ENCODE measurements at regions not wholly inside any gene's neighbourhood (a gene's known extent, or its start where the extent isn't known, plus 50 kb on each side); places are given as distances from the start of the nearest gene placed in this dataset.

DNA sequence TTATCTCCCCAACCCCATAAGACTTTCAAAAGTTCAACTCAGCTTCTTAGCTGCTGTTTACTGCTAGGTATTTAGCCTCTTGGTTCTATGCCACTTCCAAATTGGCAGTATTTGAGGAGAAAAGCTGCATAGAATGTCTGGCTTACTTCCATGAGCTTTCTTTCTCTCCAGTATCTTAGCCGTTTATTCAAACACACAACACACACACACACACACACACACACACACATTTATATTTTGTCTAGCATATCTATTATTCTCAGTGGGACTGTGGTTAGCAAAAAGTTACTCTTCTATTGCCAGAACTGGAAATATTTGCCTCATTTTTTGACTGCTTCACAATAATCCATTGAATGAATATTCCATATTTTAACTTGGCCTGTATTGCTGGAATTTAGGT is 634.2 kb upstream of the IMPG1 start:
- TF ChIP-seq, protein P1, sequence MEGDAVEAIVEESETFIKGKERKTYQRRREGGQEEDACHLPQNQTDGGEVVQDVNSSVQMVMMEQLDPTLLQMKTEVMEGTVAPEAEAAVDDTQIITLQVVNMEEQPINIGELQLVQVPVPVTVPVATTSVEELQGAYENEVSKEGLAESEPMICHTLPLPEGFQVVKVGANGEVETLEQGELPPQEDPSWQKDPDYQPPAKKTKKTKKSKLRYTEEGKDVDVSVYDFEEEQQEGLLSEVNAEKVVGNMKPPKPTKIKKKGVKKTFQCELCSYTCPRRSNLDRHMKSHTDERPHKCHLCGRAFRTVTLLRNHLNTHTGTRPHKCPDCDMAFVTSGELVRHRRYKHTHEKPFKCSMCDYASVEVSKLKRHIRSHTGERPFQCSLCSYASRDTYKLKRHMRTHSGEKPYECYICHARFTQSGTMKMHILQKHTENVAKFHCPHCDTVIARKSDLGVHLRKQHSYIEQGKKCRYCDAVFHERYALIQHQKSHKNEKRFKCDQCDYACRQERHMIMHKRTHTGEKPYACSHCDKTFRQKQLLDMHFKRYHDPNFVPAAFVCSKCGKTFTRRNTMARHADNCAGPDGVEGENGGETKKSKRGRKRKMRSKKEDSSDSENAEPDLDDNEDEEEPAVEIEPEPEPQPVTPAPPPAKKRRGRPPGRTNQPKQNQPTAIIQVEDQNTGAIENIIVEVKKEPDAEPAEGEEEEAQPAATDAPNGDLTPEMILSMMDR (IDR thresholded peaks at IDR 0.05; ENCODE audit: poor library complexity), result no peak
- TF ChIP-seq EZH2 (IDR thresholded peaks at IDR 0.05; ENCODE audit: borderline replicate concordance), result no peak
- no peak for TF ChIP-seq EZH2phosphoT487 (IDR thresholded peaks at IDR 0.05; ENCODE audit: low read depth, severe bottlenecking, unreplicated experiment)

Data from hepatocyte (in vitro differentiated cells).